ENCODE measurements at regions not wholly inside any gene's neighbourhood (a gene's known extent, or its start where the extent isn't known, plus 50 kb on each side); places are given as distances from the start of the nearest gene placed in this dataset.

DNA sequence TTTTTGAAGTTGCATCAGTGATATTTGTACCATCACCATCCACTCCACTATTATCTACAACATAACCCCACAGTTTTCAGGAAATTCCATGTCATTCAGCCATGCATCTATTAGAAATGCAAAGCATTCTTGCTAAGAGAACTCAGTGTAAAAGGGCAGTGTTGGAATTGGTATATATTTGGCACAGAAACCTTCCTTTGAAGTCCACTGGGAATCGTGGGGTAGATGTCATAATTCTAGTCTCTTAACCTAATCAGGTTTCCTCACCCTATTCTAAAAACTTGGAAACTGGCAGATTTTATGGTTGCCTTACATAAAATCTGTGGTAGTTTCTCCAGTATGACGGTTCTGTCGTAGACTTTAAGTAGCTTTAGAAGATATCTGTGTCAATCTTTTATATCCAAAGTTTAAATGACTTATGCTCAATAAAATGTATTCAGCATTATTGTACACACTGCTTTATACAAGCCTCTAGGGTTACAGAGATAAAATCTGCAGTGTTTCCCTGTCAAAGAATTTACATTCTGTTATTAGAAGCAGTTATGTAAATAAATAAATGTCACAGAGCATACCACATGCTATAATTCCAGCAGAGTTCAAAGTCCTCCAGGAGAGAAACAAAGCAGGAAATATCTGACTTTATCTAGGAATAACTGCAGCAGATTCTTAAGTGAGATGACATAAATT is 704.4 kb upstream of the CELF2 start:
- DNase-seq: no peak
- intact Hi-C loops (cut with DNase I): no loop called here

DNA sequence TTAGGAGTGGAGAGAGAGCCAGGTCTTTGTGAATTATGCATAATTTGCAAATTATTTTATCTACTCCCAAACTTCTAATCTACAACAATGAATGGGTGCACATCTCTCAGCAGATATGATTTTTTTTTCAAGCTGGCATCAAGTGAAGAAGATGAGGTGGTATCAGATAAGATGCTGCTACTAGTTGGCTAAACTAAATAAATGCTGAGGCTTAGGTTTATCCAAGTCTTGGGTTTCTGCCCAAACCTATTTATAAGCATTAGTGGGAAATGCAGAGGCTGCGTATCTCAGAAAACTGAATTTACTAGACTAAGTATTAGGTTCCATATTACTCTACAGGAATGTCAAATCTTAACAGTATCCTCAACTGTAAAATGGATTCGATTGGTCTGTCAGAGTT is 703.0 kb upstream of the CELF2 start:
- DNase-seq: no peak
- intact Hi-C loops (cut with DNase I): no loop called here

DNA sequence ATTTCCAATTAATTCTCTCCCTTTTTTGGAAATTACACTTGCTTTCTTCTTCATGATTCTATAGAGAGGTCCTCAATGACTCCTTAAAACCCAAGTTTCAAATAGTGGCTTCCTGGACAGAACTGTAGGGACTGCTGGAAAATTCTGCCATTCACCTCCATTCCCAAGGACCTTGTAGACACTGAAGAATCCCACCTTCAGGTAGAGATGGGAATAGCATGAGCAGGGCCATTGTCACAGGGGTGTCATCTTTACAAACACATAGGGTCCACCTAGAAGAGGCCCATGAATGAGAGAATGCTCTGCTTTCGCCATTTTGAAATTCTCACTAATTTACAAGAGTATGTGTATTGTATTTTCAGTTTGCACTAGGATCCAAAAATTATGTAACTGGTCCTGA is 701.7 kb upstream of the CELF2 start:
- DNase-seq: no peak
- intact Hi-C loops (cut with DNase I): no loop called here

DNA sequence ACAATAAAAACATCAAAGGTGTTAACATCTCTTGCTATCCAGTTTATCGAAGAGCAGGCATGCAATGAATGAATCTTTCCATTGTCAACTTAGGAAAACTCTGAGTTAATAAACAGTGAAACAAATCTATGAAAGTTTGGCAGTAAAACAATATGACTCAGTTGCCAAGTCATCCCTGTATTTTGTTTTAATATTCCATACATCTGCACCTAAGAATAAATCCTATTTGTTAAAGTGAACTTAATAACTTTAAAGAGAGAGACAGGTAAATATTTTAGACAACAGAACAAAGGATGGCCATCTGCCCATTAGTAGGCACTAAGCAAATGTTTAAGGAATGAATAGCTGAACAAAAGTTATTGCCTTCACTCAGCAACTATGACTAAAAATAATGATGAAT is 700.5 kb upstream of the CELF2 start:
- intact Hi-C loops (cut with DNase I): no loop called here

DNA sequence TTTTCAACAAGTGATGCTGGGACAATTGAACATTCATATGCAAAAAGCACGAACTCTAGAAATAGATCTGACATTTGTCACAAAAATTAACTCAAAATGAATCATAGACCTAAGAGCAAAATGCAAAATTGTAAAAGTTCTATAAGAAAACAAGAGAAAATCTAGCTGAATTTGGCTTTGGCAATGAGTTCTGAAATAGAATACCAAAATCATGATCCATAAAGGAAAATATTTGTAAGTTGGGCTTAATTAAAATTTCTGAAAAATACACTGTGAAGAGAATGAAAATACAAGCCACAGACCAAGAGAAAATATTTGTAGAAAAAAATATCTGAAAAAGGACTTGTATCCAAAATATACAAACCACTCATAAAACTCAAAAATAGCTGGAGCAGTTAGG is 698.8 kb upstream of the CELF2 start:
- intact Hi-C loops (cut with DNase I): no loop called here
- DNase-seq: no peak

More for the DNA sequence above, 700.5 kb upstream of the CELF2 start:
- no peak for DNase-seq

DNA sequence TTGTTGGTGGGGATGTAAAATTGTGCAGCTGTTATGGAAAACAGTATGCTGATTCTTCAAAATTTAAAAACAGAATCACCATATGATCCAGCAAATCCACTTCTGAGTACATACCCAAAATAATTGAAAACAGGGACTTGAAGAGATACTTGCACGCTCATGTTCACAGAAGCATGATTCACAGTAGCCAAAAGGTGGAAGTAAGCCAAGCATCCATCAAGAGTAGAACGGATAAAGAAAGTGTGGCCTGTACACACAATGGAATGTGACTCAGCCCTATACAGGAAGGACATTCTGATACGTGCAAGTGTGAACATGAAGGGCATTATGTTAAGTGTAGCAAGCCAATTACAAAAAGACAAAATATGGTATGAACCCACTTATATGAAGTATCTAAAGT is 696.7 kb upstream of the CELF2 start:
- intact Hi-C loops (cut with DNase I): no loop called here
- no peak for DNase-seq

DNA sequence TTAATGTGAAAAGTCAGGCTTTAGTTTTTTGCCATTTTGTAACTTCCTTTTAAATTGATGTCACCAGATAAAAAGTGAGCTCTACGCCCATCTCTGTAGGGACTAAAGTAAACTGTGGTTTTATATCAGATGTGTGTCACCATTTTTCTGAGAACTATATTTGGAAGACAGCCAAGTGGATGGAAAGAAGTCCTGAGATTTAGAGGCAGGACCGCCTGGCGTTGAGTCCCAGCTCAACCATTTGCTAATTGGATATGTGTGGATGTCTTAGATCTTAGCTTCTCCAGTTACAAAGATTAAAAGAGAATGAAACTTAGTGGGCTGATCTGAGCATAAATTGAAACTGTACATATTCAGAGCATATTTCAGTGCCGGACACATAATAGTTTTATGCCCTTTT is 691.6 kb upstream of the CELF2 start:
- no peak for DNase-seq
- intact Hi-C loops (cut with DNase I): no loop called here

DNA sequence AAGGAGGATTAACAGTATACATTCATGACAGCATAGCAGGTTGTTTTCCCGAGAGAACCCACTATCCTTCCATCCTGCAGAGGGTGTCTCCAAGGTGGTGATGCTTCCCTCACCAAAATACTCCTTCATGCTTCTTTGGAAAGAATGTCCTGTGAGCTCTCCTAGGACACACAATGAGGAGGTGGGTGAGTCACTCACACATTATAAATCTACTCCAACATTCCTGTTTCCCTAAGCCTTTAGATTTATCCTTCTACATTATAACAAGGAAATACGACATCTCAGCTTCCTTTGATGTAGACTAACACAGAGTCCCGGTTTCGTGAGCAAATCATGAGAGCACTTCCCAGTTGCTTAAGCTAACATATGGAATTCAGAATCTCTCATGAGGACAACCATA is 689.7 kb upstream of the CELF2 start:
- intact Hi-C loops (cut with DNase I): no loop called here
- DNase-seq: no peak

DNA sequence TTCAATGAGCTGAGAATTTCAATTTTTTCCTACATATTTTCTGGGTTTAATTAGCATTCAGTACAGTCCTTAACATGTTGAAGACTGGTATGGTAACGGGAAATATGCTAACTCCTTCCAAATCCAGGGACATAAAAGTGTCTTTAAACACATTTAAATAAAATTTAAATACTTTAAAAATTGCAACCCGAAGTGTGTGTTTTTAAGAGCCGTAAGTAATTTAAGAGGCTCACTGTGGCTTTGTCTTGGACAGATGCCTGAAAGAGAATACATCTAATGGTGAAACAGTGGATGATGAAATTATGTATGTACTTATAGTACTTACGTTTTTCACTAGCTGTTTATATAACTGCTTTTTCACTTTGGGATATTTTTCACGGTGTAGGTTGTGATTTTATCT is 687.3 kb upstream of the CELF2 start:
- intact Hi-C loops (cut with DNase I): no loop called here
- no peak for DNase-seq

DNA sequence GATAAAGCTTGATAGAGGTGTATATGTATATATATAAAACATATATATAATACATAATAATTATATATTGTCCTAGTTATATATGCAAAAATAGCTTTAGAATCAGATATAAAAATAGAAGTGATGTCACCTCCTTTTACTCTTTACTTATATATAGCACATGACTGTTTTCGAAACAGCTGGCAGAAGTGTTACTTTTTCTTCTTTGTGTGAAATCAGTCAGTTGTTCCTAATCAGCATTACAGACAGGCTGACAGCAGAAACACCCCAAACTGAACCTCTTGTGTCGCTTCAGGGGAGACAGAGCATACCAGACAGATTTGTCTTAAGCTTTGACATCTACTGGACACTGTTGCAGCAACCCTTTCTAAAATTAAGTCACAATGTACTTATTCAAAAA is 684.9 kb upstream of the CELF2 start:
- intact Hi-C loops (cut with DNase I): no loop called here
- DNase-seq: no peak

DNA sequence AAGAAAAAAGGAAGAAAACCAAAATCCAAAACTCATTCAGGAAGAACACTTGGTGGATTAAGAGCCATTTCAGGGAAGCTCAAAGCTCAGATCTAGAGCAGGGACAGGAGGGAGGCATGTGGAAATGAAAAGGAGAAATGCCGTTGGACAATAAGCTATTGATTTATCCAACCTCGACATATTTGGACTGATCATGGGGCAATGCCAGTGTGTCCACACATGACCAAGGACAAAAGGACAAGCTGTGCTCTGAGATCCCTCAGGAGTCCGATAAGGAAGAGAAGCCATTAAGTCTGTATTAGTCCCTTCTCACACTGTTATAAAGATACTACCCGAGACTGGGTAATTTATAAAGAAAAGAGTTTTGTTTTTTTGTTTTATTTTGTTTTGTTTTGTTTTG is 684.0 kb upstream of the CELF2 start:
- intact Hi-C loops (cut with DNase I): no loop called here
- DNase-seq: no peak

DNA sequence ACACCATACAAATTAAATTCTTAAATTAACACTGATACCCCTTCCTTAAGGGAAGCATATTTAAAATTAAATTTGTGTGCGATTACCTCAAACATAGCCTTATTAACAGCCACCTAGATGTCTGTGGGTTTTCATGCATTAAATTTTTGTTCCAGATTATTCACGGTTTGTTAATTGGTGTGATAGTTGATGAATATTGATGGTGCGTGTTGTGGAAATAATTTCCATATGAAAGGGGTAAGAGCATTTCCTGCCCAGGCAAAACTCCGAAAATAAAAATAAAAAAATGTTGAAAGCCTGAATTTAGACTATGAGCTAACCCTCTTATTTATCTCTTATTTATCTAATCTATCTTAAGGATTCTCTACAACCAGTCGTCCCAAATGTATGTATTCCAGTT is 679.3 kb upstream of the CELF2 start:
- intact Hi-C loops (cut with DNase I): no loop called here
- no peak for DNase-seq

DNA sequence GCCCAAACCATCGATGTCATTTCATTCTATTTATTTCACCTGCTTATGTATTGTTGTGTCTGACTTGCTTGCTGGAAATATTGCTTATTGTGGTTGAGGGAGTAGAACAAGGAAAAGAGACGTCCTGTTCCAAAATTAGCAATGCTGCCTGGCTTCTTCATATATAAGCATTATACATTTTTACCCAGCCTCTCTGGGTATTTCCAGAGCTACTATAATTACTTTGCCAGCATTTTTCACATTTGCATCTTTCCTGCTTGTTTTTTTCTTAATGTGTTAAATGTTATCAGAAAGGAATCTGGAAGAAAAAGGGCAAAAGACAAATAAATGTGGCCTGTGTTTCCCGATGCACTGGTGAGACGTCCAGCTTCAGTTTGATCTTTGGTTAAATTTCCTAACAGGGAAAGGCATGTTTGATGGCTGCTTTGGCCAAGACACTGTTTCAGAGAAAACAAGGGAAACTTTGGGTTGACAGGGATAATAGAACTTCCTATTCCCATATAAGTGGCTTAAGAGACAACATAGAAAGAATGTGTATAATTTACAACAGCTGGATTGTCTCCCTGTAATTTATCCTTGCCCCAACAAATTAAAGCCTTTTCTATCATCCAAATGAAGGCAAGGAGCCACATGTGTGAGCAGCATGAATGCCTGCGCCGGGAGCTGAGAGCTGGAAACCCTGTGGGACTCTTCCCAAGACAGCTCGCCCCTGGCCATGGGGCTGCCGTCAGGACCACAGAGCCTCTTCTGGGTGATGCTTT is 671.1 kb upstream of the CELF2 start:
- peak in 1 of 10 donors; percentile 85 for DNase-seq
- intact Hi-C loops (cut with DNase I): no loop called here

DNA sequence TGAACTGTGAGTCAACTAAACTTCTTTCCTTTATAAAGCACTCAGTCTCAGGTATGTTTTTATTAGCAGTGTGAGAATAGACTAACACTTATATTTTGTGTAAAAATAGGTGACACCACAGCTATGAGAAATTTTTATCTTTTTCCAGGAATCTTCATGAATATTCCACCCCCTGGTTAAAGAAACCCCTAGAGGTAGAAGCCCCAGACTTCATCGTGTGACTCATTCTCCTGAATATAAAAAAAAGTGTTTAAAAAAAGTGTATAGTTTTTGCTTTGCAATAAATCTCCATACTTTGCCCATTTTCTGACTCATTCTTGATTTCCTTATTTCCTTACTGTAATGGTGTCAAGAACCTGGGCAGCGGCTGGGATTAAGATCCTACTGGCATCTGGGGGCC is 667.6 kb upstream of the CELF2 start:
- intact Hi-C loops (cut with DNase I): no loop called here
- no peak for DNase-seq

DNA sequence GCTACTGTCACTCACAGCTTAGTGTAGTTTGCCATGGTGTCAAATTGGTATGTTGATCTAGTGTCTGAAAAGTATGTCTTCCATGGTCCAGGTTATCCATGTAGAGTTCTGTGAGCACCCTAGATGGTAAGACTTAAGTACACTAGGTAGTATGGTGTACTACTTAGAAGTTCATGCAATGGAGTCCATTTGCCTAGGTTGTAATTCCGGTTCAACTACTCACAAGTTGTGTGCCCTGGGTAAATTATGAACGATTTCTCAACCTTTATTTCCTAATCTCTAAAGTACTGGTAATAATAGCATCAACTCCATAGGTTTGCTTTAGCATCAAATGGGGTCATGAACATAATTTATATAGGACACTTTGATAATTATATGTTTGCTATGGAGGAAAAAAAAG is 666.2 kb upstream of the CELF2 start:
- intact Hi-C loops (cut with DNase I): no loop called here

DNA sequence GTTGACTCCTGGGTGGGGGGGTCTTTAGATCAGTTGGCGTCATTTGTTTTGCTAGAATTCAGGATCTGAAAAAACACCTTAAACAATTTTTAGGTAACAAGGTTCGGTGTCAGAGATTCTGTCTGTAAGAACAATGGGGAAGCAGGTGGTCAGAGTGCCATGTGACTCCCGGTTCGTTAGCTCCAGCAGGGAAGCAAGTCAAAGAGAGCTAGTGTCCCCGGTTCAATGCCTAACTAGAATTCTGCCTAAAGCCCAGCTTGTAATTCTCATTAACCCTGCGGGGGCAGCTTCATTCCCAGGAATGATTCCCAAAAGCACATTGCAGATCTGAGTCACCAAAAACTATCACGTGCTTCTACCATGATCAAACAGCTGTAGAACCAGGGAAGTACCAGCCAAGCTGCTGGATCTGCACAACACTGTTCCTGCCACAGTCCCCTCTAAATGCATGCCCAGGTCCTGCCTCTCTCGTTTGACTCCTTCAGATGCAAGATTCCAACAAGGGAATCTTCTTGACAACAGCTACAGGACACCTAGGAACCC is 664.3 kb upstream of the CELF2 start:
- intact Hi-C loops (cut with DNase I): no loop called here

More for the DNA sequence above, 666.2 kb upstream of the CELF2 start:
- DNase-seq: no peak

DNA sequence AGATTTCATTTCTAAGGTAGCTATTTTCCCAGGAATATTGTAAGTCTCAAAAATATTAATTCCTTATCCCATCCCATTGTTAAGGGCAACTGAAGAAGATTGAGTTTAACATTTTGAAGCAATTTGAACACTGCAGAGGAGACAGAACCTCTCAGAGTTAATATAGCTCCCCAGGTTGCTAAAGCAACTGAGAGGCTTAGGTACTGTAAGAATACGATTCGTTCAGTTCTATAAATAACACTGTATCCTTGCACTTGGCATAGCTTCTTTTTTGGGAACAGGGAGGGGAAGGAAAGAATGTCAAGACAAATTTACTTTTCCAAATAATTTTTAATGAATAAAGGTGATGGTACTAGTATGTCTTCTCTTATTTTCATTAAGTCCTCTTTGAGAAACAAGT is 658.4 kb upstream of the CELF2 start:
- intact Hi-C loops (cut with DNase I): no loop called here
- DNase-seq: no peak

More for the DNA sequence above, 664.3 kb upstream of the CELF2 start:
- DNase-seq: peak in 1 of 10 donors; percentile 62

DNA sequence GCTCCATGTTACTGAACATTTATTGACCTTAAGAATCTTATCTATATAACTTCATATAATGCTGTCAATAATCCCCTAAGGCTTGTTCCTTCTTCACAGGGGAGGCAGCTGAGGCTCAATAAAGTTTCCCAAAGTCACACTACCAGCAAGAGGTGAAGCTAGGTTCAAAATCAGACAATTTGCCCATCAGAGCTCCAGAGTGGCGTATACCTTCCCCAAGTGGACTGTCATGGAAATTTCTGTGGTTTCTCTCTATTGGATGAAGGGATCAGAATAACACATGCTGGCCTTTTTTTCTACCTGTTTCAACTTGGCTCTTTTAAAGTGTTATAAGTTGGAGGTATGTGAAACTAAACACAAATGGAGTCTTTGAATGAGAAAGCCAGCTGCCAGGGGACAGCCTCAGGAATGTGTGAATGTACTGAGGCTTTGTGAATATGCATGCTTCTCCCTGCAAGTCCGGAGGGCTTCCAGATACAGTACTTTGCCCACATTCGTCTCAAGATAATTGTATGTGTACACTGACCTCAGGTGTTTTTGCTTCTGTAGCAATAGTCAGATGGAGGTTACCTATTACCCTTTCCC is 656.3 kb upstream of the CELF2 start:
- DNase-seq: no peak

DNA sequence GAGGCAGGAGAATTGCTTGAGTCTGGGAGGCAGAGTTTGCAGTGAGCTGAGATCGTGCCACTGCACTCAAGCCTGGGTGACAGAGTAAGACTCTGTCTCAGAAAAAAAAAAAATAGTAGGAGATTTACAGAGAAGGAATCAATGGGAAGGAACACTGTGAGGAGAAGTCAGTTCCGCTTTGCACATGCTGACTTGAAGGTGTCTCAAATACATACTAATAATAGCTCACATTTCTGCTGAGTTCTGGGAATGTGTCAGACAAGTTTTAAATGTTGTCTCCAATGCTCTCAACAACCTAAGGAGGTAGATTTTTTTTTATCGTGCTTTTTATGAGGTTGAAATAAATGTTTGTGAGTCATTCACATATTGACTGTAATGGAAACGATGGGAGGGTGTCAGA is 654.9 kb upstream of the CELF2 start:
- no peak for DNase-seq
- intact Hi-C loops (cut with DNase I): no loop called here

More for the DNA sequence above, 656.3 kb upstream of the CELF2 start:
- intact Hi-C loops (cut with DNase I): no loop called here

DNA sequence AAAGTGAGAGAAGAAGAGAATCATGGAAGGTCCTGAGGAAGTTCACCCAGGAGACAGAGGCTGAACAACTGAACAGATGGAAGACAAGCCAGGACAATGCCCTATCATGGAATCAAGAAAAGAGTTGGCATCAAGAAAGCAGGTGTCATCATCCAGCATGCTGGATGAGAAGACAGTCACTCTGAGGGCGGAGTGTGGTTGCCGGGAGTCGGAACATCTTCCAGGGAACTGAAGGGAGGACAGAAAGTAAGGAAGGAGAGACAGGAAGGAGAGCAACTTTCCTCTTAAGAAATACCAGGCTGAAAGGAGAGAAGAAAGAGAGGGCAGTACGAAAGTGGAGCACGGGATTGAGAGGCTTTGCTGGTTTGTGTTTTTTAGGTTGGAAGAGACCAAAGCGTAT is 654.5 kb upstream of the CELF2 start:
- DNase-seq: peak in 4 of 10 donors; percentile 33 to 84 (median 80)
- intact Hi-C loops (cut with DNase I): no loop called here

DNA sequence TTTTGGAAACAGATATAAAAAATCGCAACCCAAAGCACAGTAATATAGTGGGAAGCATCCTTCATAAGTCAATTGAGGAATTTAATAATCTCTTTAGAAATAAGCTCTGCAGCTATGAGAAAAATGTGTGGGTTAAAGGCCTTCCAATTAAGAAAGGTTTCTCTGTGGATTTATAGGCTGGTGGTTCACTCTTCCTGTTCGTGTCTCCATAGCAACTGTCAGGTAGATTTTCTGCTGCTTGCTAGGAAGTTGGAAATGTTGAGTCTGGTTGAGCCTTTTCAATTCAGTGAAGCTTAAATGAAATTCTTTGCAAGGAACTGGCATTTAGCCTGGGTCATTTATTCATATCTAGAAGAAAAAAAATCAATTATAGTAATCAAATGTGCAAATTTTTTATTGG is 652.8 kb upstream of the CELF2 start:
- no peak for DNase-seq
- intact Hi-C loops (cut with DNase I): no loop called here

DNA sequence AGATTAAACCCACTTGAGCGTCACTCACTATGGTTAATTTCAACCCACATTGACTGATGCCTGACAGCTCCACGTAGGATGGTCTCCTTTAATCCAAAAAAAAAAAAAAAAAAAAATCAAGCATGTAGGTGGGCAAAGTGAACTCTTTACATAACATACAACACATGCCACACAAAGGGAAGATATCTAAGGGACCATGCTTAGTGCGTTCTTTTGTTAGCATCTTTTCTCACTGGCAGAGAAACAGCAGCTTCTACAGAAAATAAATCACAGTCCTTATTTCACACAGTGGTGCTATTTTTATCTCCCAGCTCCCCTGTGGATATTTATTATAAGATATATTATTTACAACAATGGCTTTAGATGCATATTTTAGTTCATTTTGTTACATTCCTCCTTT is 652.0 kb upstream of the CELF2 start:
- intact Hi-C loops (cut with DNase I): no loop called here
- DNase-seq: no peak

All from posterior cingulate gyrus (tissue), 11 donors.